Lower leg skin (tissue), 3 donors: ENCODE measurements at regions not wholly inside any gene's neighbourhood (a gene's known extent, or its start where the extent isn't known, plus 50 kb on each side); places are given as distances from the start of the nearest gene placed in this dataset.
"Not testable (repeated sequence)": the region's sequence is repeated elsewhere in the genome, so short reads cannot be mapped to it uniquely, and the experiment has no call there.

Experiments used
- POLR2A ChIP-seq, 2 donors: fragments of 450-650 bp; IDR thresholded peaks; one replicate each; pipeline ENCODE4 v1.6.1; 2016 to 2017; ENCODE audit warnings: antibody characterized with exemption in 2 of 2, mild to moderate bottlenecking in 1 of 2, moderate library complexity in 1 of 2
- TF ChIP-seq, protein P1 (sequence below), 3 donors: fragments of 450-650 bp; IDR thresholded peaks; one replicate each; pipeline ENCODE4 v1.5.1; 2016; ENCODE audit warnings: antibody characterized with exemption in 3 of 3, mild to moderate bottlenecking in 3 of 3, moderate library complexity in 2 of 3

- TF ChIP-seq, protein P1, sequence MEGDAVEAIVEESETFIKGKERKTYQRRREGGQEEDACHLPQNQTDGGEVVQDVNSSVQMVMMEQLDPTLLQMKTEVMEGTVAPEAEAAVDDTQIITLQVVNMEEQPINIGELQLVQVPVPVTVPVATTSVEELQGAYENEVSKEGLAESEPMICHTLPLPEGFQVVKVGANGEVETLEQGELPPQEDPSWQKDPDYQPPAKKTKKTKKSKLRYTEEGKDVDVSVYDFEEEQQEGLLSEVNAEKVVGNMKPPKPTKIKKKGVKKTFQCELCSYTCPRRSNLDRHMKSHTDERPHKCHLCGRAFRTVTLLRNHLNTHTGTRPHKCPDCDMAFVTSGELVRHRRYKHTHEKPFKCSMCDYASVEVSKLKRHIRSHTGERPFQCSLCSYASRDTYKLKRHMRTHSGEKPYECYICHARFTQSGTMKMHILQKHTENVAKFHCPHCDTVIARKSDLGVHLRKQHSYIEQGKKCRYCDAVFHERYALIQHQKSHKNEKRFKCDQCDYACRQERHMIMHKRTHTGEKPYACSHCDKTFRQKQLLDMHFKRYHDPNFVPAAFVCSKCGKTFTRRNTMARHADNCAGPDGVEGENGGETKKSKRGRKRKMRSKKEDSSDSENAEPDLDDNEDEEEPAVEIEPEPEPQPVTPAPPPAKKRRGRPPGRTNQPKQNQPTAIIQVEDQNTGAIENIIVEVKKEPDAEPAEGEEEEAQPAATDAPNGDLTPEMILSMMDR (IDR thresholded peaks at IDR 0.05): not testable (repeated sequence)
- TF ChIP-seq POLR2A (IDR thresholded peaks at IDR 0.05): not testable (repeated sequence)
Measured at GRCh38 chr6:1156411-1156810, 155.5 kb upstream of the FOXQ1 start.
